Testis (tissue), 2 donors: ENCODE measurements at regions not wholly inside any gene's neighbourhood (a gene's known extent, or its start where the extent isn't known, plus 50 kb on each side); places are given as distances from the start of the nearest gene placed in this dataset.

Source experiments
- DNase-seq: peaks from one replicate; pipeline ENCODE4 v3.0.0-alpha.2; 2019
- H3K27ac ChIP-seq, 2 donors: fragments of 200-600 bp; sonication (generic); one replicate each; pipeline ENCODE4 v1.5.1; 2019
- H3K27me3 ChIP-seq: fragments of 200-600 bp; sonication (generic); one replicate; pipeline ENCODE4 v1.5.1; 2019
- H3K36me3 ChIP-seq: fragments of 200-600 bp; sonication (generic); one replicate; pipeline ENCODE4 v1.5.1; 2017; ENCODE audit warnings: low read depth; ENCODE audit errors: missing control alignments
- H3K4me1 ChIP-seq: fragments of 200-600 bp; sonication (generic); one replicate; pipeline ENCODE4 v1.5.1; 2019
- H3K4me3 ChIP-seq, 2 donors: fragments of 200-600 bp; sonication (generic); one replicate each; pipeline ENCODE4 v1.5.1; 2017 to 2019
- H3K9me3 ChIP-seq: fragments of 200-600 bp; sonication (generic); one replicate; pipeline ENCODE4 v1.5.1; 2017
- CTCF ChIP-seq, 3 experiments: fragments of 450-650 bp in 2 of 3; fragments of 200-600 bp in 1 of 3; sonication (generic) in 1 of 3; IDR thresholded peaks; one replicate each; pipeline ENCODE4 v1.5.1; 2016 to 2019; ENCODE audit warnings: antibody characterized with exemption in 3 of 3, mild to moderate bottlenecking in 2 of 3, moderate library complexity in 1 of 3
- POLR2A ChIP-seq: fragments of 450-650 bp; IDR thresholded peaks from one replicate; pipeline ENCODE4 v1.6.1; 2017; ENCODE audit warnings: antibody characterized with exemption, mild to moderate bottlenecking, moderate library complexity
- WGBS, 2 donors: methylation state at CpG; one replicate each; pipeline ENCODE4 v1.1.5; 2018; 5-methylcytosine and 5-hydroxymethylcytosine counted together
- intact Hi-C: fragments of 100-400 bp; cut with DNase I; formaldehyde crosslinking; loops from one replicate; pipeline ENCODE4 v1.15.1; 2023; ENCODE audit warnings: low total_unique reads

GRCh38 chr21:32167513-32167912 is 111.3 kb downstream of the MIS18A start:
- TF ChIP-seq CTCF (IDR thresholded peaks at IDR 0.05), result no peak
- TF ChIP-seq POLR2A, result no peak
- no peak overlapping the region for H3K4me3 ChIP-seq
- H3K9me3 ChIP-seq, result no peaks in the 10 kb centered on the region
- no peaks in the 10 kb centered on the region for H3K4me1 ChIP-seq
- no peaks in the 10 kb centered on the region for H3K36me3 ChIP-seq
- DNase-seq, result no peak
- H3K27me3 ChIP-seq, result no peaks in the 10 kb centered on the region
- intact Hi-C loops, result no loop called here
- no peak overlapping the region for H3K27ac ChIP-seq

- Histone ChIP-seq H3K27me3 (no peaks in the 10 kb centered on the region), H3K27ac (no peak overlapping the region), H3K4me3 (no peak overlapping the region), H3K36me3 (no peaks in the 10 kb centered on the region), H3K9me3 (no peaks in the 10 kb centered on the region), H3K4me1 (no peaks in the 10 kb centered on the region)
- intact Hi-C loops, result no loop called here
- DNase-seq, result no peak
- 62 to 77% methylated on average over 2 of the region's 2 CpGs for WGBS, 2 donors
- TF ChIP-seq CTCF (IDR thresholded peaks at IDR 0.05), result no peak
- TF ChIP-seq POLR2A, result no peak
Measured at GRCh38 chr21:32163386-32163785, 115.5 kb downstream of the MIS18A start.

- no peak for DNase-seq
- Histone ChIP-seq H3K4me1 (no peaks in the 10 kb centered on the region), H3K9me3 (no peaks in the 10 kb centered on the region), H3K36me3 (no peaks in the 10 kb centered on the region), H3K27me3 (no peaks in the 10 kb centered on the region), H3K4me3 (no peak overlapping the region), H3K27ac (no peak overlapping the region)
- intact Hi-C loops, result no loop called here
- TF ChIP-seq CTCF (IDR thresholded peaks at IDR 0.05), result no peak
- no peak for TF ChIP-seq POLR2A
- WGBS, 2 donors, result 63 to 65% methylated on average over 6 of the region's 6 CpGs
Measured at GRCh38 chr21:32162727-32163320, 116.0 kb downstream of the MIS18A start.

DNA sequence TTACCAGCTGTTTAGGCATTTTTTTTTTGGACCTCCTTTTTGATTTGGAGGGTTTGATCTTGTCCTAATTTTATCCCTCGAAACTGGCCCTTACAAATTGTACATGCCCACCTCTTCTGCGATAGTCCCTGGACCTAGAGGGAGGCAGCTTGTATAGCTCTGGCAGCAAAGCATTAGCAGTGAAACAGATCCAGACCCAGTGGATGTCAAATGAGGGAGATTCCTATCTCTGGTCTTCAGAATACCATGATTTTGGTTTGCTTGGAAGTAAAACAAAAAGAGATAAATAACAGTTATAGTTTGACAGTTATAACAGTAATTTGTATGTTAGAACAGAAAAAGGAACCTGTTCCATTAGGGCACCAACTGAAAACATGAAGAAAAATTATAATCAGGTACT is 123.6 kb downstream of the MIS18A start:
- Histone ChIP-seq H3K4me3 (no peak overlapping the region), H3K27ac (no peak overlapping the region), H3K4me1 (no peaks in the 10 kb centered on the region), H3K27me3 (no peaks in the 10 kb centered on the region), H3K36me3 (no peaks in the 10 kb centered on the region), H3K9me3 (no peaks in the 10 kb centered on the region)
- TF ChIP-seq CTCF (IDR thresholded peaks at IDR 0.05), result no peak
- no peak for TF ChIP-seq POLR2A
- 85 to 91% methylated on average over 2 of the region's 2 CpGs for WGBS, 2 donors
- no peak for DNase-seq
- intact Hi-C loops, result no loop called here

- DNase-seq, result no peak
- H3K4me3 ChIP-seq, result no peak overlapping the region
- no peaks in the 10 kb centered on the region for H3K27me3 ChIP-seq
- TF ChIP-seq POLR2A (no peak), CTCF (IDR thresholded peaks at IDR 0.05) (no peak)
- 46 to 85% methylated on average over 2 of the region's 2 CpGs for WGBS, 2 donors
- intact Hi-C loops, result no loop called here
- H3K36me3 ChIP-seq, result no peaks in the 10 kb centered on the region
- H3K9me3 ChIP-seq, result peaks cover 4% of the 10 kb centered on the region
- H3K4me1 ChIP-seq, result no peaks in the 10 kb centered on the region
- no peak overlapping the region for H3K27ac ChIP-seq
Measured at GRCh38 chr21:32147041-32147440, 131.8 kb downstream of the MIS18A start.
